COLO829 (cell line): ENCODE measurements at regions not wholly inside any gene's neighbourhood (a gene's known extent, or its start where the extent isn't known, plus 50 kb on each side); places are given as distances from the start of the nearest gene placed in this dataset.
A peak's percentile ranks its signal among the peaks of the same experiment; 100 is the strongest.

ENCODE experiments used
- DNase-seq: peaks from one replicate; pipeline ENCODE4 v3.0.0; 2012; ENCODE audit warnings: low spot score

DNA sequence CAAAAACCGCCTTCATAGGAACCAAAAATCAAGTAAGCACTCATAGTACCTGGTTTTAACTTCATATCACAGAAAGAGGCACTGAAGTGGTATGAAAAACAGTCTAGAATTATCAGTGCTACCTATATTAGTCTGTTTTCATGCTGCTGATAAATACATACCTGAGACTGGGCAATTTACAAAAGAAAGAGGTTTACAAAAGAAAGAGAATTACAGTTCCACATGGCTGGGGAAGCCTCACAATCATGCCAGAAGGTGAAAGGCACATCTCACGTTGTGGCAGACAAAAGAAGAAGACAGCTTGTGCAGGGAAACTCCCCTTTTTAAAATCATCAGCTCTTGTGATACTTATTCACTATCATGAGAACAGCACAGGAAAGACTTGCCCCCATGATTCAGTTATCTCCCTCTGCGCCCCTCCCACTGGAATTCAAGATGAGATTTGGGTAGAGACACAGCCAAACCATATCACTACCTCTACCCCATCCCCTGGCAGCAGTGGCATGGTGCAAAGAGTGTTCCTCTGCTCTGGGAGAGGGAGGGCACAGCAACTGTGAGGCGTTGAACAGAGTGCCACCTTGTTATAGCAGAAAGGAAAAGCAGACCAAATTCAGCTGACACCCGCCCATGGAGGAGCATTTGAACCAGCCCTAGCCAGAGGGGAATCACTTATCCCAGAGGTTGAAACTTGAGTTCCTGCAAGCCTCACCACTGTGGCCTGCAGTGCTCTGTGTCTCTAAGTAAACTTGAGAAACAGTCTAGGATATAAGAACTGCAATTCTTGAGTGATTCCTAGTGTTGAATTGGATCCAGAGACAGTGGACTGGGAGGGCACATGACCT lies 61.9 kb upstream of the PTPRZ1 start:
- DNase-seq = no peak

DNA sequence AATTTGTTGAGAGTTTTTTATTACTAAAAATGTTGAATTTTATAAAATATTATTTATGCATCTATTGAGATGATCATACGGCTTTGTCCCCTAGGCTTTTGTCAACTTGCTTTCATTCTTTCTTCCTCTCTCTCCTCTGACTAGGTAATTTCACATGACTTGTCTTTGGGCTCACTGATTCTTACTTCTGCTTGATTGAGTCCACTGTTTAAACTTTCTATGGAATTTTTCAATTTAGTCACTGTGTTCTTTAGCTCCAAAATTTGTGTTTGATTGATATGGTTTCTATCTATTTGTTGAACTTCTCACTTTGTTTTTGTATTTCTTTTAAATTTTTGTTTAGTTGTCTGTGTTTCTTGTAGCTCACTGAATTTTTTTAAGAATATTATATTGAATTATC lies 65.9 kb upstream of the PTPRZ1 start:
- no peak for DNase-seq

DNA sequence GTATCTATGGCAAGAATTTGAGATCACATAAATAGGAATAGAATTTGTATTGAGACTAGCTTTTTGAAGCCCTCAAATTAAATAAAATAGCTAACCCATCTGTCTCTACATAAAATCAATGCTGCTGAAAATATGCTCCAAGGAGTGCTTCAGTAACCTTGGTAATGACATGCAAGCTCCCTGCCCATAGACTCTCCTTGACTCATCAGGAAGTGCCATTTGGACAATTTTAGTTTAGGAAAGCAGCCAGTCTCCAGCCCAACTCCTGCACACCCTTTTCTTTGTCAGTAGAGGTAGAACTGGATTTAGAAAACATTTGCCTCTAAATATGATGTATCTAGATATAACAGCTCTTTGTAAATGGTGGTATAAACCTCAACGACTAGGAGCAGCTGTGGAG lies 69.9 kb upstream of the PTPRZ1 start:
- no peak for DNase-seq

- DNase-seq = no peak
Observed at GRCh38 chr7:121800916-121801675, 71.9 kb upstream of the PTPRZ1 start.

GRCh38 chr7:121798896-121799295 lies 74.1 kb upstream of the PTPRZ1 start:
- peak; percentile 51 for DNase-seq

DNA sequence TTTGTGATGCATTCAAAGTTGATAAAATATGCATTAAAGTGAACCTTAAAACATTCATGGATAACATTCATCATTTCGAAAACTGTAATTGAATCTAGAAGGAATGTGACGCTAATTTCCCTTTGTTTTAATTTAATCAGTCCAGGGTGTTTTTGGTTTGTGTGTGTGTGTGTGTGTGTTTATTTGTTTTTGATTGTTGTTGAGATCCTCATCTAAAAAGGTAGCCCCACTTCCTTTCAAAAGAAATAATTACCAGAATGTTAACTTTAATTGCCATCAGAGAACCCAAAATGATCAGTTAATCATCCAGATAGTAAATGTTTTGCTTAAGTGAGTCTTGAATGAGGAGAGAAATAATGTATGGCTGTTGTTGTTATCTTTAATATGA lies 74.5 kb upstream of the PTPRZ1 start:
- DNase-seq = no peak

GRCh38 chr7:121797657-121798452 lies 75.1 kb upstream of the PTPRZ1 start:
- peak; percentile 81 for DNase-seq

DNA sequence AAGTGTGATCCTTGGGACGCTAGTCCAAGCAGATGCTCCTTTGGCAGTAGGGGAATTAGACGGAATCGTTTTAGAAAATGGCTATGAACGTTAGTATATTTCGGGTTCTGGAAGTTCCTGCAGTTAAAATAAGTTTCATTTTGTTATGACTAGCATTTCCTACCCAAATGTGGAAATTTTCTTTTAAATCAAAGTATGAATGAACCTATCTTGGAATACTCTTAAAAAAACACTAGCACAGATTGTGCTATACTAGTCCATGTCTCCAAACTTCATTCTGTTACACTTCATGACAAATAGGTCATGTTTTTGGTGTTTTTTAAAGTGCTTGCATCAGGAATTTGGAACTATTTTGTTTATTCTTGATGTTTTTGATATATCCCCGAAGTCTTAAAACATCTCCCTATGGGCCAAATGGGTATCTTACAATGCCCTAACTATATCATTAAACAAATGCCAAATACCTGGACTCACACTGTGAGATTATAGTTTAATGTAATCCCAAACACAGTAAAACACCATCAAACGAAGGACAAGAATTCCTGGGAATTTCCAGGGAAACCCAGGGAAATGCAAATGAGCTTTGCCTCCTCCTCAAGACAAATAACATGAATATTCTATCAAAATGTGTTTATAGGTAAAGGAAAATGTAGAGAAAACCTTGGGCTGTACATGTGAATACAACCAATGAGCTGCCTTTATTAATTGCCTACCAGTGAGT lies 75.9 kb upstream of the PTPRZ1 start:
- peak; percentile 27 for DNase-seq

DNA sequence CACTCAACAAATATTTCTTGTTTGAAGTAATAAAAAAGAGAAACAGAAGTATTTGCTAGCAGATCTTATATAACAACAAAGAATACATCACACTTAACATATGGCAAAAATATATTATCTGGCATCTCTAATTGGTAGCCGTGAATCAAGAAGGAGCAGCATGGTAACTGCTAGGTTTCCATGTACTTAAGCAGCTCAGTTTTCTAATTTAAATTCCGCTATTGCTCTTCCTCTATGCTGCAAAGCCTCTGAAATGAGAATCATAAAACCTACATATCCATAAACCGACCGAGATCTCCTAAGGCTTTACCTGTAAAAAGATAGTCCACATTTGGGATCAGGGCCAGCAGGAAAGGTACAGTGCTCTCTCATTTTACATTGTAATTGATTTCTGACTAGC lies 76.6 kb upstream of the PTPRZ1 start:
- DNase-seq = no peak

- no peak for DNase-seq
Observed at GRCh38 chr7:121795736-121796135, 77.2 kb upstream of the PTPRZ1 start.

- no peak for DNase-seq
Observed at GRCh38 chr7:121793716-121794115, 79.2 kb upstream of the PTPRZ1 start.

GRCh38 chr7:121777672-121778071 lies 95.3 kb upstream of the PTPRZ1 start:
- DNase-seq = no peak

- no peak for DNase-seq
Observed at GRCh38 chr7:121774563-121774962, 98.4 kb upstream of the PTPRZ1 start.

DNA sequence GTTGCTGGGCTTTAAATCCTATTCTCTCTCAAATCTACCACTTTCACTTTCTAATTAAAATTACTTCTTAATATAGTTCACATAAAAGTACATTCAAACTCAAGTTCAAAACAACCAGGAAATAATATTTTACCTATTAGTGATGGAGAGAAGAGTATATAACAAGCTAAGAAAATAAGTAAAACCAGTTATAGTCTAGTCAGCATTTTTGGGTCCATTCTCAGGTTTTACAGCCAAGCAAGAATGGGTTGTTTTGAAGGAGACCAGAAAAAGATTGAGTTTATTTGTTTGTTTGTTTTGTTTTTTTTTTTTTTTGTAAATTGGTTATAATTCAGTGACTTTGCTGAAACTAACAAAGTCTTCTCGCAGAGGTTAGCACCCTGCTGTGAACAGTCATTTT lies 106.3 kb upstream of the PTPRZ1 start:
- no peak for DNase-seq

- no peak for DNase-seq
Observed at GRCh38 chr7:121761399-121761798, 111.6 kb upstream of the PTPRZ1 start.

DNA sequence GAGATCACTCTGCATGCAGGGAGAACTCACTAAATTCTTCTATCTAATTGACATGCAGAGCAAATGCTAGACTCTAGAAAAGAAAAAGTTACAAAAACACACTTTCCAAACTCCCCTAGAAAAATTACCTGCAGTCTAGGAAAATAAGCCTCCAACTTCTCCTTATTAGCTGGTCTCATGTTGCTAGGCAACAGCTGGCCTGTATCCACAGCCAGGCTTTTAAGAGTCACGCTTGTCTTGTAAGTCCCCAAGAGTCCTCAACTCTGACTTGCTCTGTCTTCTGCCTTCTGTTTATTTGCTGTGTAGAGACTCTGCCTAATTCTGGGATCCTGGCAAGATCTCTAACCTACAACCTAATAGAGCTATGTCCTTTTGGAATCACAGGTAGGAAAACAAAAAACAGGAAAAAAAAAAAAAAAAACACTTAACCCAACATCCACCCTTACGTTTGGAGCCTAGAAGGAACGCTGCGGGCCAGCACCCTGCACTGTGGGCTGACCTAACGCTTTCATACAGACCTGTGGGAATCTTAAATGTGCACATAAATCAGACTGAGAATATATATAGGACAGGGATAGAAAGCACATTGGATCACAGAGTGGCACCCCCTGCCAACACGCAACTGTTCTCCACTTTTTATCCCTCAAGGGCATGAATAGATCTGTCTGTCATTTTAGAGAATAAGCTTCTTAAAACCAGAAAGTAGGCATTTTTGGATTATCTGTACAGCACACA lies 117.0 kb upstream of the PTPRZ1 start:
- DNase-seq = no peak

GRCh38 chr7:121755286-121755685 lies 117.7 kb upstream of the PTPRZ1 start:
- DNase-seq = no peak

DNA sequence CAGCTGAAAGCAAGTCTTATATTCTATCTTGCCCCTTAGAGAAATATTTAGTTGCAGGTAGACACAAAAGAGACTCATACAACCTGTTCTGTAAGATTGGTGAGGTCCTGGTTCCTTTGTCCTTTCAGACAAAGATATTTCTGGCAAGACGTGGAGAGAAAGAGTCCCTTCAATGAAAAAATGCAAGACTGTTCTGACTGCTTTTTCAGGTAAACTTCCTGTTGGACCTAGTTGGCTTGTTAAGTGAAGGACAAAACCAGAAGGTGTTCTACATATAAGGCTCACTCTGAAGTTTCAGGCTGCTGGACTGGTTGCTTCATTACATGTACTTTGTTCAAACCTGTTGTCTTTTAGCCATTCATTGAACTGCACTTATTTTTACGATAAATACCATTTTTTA lies 119.0 kb upstream of the PTPRZ1 start:
- DNase-seq = no peak

GRCh38 chr7:121752706-121753105 lies 120.3 kb upstream of the PTPRZ1 start:
- peak; percentile 27 for DNase-seq

DNA sequence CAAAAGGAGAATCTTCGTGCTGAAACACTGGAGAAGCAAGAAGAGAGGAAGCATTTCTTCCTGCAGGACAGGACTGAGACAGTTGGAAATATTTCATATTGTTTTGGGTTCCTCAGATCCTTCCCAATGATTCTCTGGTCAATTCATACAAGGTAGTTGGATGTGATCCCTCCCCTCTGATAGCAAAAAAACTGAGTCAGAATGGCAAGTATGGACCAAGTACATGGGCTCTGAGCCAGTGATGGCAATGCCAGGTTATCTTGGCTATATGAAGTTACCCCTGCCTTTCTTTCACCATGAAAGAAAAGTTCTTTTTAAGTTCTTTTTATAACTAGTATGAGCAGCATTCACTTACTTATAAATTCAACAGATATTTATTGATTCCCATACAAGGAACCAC lies 124.4 kb upstream of the PTPRZ1 start:
- no peak for DNase-seq

- no peak for DNase-seq
Observed at GRCh38 chr7:121745856-121746255, 127.1 kb upstream of the PTPRZ1 start.
